ENCODE measurements at regions not wholly inside any gene's neighbourhood (a gene's known extent, or its start where the extent isn't known, plus 50 kb on each side); places are given as distances from the start of the nearest gene placed in this dataset.

DNA sequence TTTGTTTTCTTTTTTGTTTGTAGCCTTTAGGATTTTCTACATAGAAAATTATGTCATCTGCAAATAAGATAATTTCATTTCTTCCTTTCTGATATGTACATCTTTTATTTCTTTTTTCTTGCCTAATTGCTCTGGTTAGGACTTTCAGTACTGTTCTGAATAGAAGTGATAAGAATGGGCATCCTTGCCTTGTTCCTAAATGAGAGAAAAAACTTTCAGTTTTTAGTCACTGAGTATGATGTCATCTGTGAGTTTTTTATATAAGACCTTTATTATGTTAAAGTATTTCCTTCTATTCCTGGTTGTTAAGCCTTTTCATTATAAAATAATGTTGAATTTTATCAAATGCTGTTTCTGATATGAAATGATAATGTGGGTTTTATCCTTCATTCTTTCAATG, 76.0 kb upstream of the SLC35F3 start:
- TF ChIP-seq, protein P1, sequence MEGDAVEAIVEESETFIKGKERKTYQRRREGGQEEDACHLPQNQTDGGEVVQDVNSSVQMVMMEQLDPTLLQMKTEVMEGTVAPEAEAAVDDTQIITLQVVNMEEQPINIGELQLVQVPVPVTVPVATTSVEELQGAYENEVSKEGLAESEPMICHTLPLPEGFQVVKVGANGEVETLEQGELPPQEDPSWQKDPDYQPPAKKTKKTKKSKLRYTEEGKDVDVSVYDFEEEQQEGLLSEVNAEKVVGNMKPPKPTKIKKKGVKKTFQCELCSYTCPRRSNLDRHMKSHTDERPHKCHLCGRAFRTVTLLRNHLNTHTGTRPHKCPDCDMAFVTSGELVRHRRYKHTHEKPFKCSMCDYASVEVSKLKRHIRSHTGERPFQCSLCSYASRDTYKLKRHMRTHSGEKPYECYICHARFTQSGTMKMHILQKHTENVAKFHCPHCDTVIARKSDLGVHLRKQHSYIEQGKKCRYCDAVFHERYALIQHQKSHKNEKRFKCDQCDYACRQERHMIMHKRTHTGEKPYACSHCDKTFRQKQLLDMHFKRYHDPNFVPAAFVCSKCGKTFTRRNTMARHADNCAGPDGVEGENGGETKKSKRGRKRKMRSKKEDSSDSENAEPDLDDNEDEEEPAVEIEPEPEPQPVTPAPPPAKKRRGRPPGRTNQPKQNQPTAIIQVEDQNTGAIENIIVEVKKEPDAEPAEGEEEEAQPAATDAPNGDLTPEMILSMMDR (conservative IDR thresholded peaks at IDR 0.05; ENCODE audit: low read length): no peak
- TF ChIP-seq EZH2phosphoT487 (IDR thresholded peaks at IDR 0.05; ENCODE audit: borderline replicate concordance, low read depth, low read length): no peak
